ENCODE measurements at regions not wholly inside any gene's neighbourhood (a gene's known extent, or its start where the extent isn't known, plus 50 kb on each side); places are given as distances from the start of the nearest gene placed in this dataset.

DNA sequence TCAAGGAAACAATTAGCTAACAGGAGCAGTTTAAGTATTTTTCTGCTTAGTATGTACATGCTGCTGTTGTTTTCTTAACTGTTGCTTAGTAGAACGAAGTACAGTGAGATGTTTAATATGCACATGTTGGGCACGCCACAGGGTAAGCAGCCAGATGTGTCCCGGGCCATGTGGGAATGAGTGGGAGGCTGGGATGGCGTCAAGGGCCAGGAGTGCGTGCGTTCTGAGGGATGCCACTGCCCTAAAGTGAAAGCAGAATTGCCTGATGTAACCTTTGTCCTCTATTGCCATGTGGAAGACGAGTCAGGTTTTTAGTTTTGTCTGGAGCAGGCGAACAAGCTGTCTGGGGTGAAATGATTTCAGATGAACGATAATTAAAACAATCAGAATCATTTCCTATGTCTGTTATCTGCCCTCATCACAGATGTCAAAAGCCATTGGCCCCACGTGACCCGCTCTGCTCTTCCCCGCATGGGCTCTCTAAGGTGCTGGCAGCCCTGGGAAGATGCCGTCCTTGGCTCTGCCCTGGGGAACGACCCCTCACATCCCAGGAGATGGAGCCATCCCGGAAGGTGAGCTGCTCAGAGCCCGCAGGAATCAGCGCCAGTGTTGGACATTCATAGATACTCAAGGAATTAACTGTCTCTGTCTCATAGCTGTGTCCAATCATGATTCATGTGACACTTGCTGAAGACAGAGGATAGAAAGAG lies 356.6 kb upstream of the IRX4 start:
- CTCF ChIA-PET, result no interaction called here
- H3K27ac ChIP-seq (ENCODE audit: low read depth, low read length), result no peak overlapping the region
- no peak overlapping the region for H3K9ac ChIP-seq (ENCODE audit: low read length)
- ATAC-seq (no peak), DNase-seq (ENCODE audit: low read depth, low spot score) (no peak)
- no peaks in the 10 kb centered on the region for H3K27me3 ChIP-seq (ENCODE audit: insufficient read depth, low read length)
- POLR2A ChIA-PET, result no interaction called here
- intact Hi-C loops (cut with micrococcal nuclease), result no loop called here
- no peaks in the 10 kb centered on the region for H3K36me3 ChIP-seq (ENCODE audit: control insufficient read depth in 1 of 2, insufficient read depth in 2 of 2, low read length in 2 of 2)
- H3K4me3 ChIP-seq (replicated peaks in 1 of 2; ENCODE audit: low read depth in 1 of 2, low read length in 2 of 2), result no peak overlapping the region
- TF ChIP-seq RAD21 (IDR thresholded peaks at IDR 0.05; ENCODE audit: low read depth) (no peak), ZFX (IDR thresholded peaks at IDR 0.05) (no peak), SP1 (IDR thresholded peaks at IDR 0.05; ENCODE audit: low read depth) (no peak), POLR2AphosphoS5 (IDR thresholded peaks at IDR 0.05; ENCODE audit: low read depth, low read length) (no peak), ELF1 (IDR thresholded peaks at IDR 0.05; ENCODE audit: borderline replicate concordance, low read depth) (no peak), EZH2phosphoT487 (IDR thresholded peaks at IDR 0.05; ENCODE audit: borderline replicate concordance) (no peak), SRF (IDR thresholded peaks at IDR 0.05; ENCODE audit: low read depth) (no peak), TCF7L2 (IDR thresholded peaks at IDR 0.05; ENCODE audit: borderline replicate concordance, extremely low read depth, insufficient read depth, insufficient read length) (no peak), CEBPB (IDR thresholded peaks at IDR 0.05; ENCODE audit: low read depth) (no peak), POLR2A (IDR thresholded peaks at IDR 0.05; ENCODE audit: borderline replicate concordance, extremely low read depth, insufficient read depth, insufficient read length) (no peak), ZNF274 (IDR thresholded peaks at IDR 0.05; ENCODE audit: low read depth, low read length) (no peak)
- TF ChIP-seq, protein P1, sequence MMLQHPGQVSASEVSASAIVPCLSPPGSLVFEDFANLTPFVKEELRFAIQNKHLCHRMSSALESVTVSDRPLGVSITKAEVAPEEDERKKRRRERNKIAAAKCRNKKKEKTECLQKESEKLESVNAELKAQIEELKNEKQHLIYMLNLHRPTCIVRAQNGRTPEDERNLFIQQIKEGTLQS (IDR thresholded peaks at IDR 0.05), result no peak
- H4K20me1 ChIP-seq (ENCODE audit: insufficient read depth), result no peaks in the 10 kb centered on the region
- H3K9me3 ChIP-seq (ENCODE audit: control insufficient read depth in 1 of 2, insufficient read depth in 1 of 2, low read depth in 1 of 2, low read length in 2 of 2), result no peaks in the 10 kb centered on the region; a peak in 1 of 4 replicates
- no TSS peak for BruUV-seq (replicated peaks)
- no peak overlapping the region for H3K4me2 ChIP-seq (ENCODE audit: low read length)
- H3K9me2 ChIP-seq (ENCODE audit: insufficient read depth), result no peaks in the 10 kb centered on the region
- no peaks in the 10 kb centered on the region for H3K79me2 ChIP-seq (ENCODE audit: insufficient read depth, low read length)
- RAD21 ChIA-PET (ENCODE audit: low non-redundant PET in 1 of 2, low total read pairs in 2 of 2, uncharacterized antibody in 2 of 2, unreplicated experiment in 2 of 2), result no interaction called here
- H2AFZ ChIP-seq (ENCODE audit: low read depth, low read length, poor library complexity, severe bottlenecking), result no peak overlapping the region
- no peaks in the 10 kb centered on the region for H3K4me1 ChIP-seq (ENCODE audit: control insufficient read depth in 1 of 2, insufficient read depth in 2 of 2, low read length in 2 of 2)

DNA sequence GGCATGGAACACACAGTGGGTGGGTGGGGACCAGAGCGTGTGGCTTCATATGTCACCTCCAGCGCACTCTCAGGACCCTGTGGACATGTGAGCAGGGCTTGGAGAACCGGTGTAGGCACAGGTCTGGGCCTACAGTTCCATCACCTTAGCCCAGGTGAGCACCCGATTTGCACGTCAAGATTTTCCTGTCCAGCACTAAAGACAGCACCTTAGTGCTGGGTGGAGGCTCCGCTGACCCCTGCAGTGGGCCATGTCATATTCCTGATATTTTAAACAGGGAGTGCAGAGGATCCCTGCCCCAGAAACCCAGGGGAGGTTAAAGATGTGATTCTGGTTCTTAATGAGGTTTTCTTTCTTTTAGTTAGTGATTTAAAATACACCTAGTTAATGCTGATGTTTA lies 356.0 kb upstream of the IRX4 start:
- RAD21 ChIA-PET (ENCODE audit: low non-redundant PET in 1 of 2, low total read pairs in 2 of 2, uncharacterized antibody in 2 of 2, unreplicated experiment in 2 of 2), result no interaction called here
- POLR2A ChIA-PET, result no interaction called here
- Histone ChIP-seq H3K4me3 (replicated peaks in 1 of 2; ENCODE audit: low read depth in 1 of 2, low read length in 2 of 2) (no peak overlapping the region), H3K79me2 (ENCODE audit: insufficient read depth, low read length) (no peaks in the 10 kb centered on the region), H3K36me3 (ENCODE audit: control insufficient read depth in 1 of 2, insufficient read depth in 2 of 2, low read length in 2 of 2) (no peaks in the 10 kb centered on the region), H3K4me2 (ENCODE audit: low read length) (no peak overlapping the region), H3K27ac (ENCODE audit: low read depth, low read length) (no peak overlapping the region), H3K9me3 (ENCODE audit: control insufficient read depth in 1 of 2, insufficient read depth in 1 of 2, low read depth in 1 of 2, low read length in 2 of 2) (no peaks in the 10 kb centered on the region; a peak in 1 of 4 replicates), H4K20me1 (ENCODE audit: insufficient read depth) (no peaks in the 10 kb centered on the region), H3K9ac (ENCODE audit: low read length) (no peak overlapping the region), H3K9me2 (ENCODE audit: insufficient read depth) (no peaks in the 10 kb centered on the region), H2AFZ (ENCODE audit: low read depth, low read length, poor library complexity, severe bottlenecking) (no peak overlapping the region), H3K27me3 (ENCODE audit: insufficient read depth, low read length) (no peaks in the 10 kb centered on the region), H3K4me1 (ENCODE audit: control insufficient read depth in 1 of 2, insufficient read depth in 2 of 2, low read length in 2 of 2) (no peaks in the 10 kb centered on the region)
- ATAC-seq (no peak), DNase-seq (ENCODE audit: low read depth, low spot score) (no peak)
- intact Hi-C loops (cut with micrococcal nuclease), result no loop called here
- CTCF ChIA-PET, result no interaction called here
- no TSS peak for BruUV-seq (replicated peaks)
- TF ChIP-seq, protein P1 (IDR thresholded peaks at IDR 0.05), result no peak
- TF ChIP-seq, protein P2, sequence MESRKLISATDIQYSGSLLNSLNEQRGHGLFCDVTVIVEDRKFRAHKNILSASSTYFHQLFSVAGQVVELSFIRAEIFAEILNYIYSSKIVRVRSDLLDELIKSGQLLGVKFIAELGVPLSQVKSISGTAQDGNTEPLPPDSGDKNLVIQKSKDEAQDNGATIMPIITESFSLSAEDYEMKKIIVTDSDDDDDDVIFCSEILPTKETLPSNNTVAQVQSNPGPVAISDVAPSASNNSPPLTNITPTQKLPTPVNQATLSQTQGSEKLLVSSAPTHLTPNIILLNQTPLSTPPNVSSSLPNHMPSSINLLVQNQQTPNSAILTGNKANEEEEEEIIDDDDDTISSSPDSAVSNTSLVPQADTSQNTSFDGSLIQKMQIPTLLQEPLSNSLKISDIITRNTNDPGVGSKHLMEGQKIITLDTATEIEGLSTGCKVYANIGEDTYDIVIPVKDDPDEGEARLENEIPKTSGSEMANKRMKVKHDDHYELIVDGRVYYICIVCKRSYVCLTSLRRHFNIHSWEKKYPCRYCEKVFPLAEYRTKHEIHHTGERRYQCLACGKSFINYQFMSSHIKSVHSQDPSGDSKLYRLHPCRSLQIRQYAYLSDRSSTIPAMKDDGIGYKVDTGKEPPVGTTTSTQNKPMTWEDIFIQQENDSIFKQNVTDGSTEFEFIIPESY (IDR thresholded peaks at IDR 0.05; ENCODE audit: extremely low read depth, insufficient replicate concordance, low read length), result no peak
- no peak for TF ChIP-seq ZNF274 (IDR thresholded peaks at IDR 0.05; ENCODE audit: low read depth, low read length)
- no peak for TF ChIP-seq EZH2 (IDR thresholded peaks at IDR 0.05)
- TF ChIP-seq EZH2phosphoT487 (IDR thresholded peaks at IDR 0.05; ENCODE audit: borderline replicate concordance), result no peak
- no peak for TF ChIP-seq EGR1 (IDR thresholded peaks at IDR 0.05; ENCODE audit: low read depth)
- TF ChIP-seq CEBPB (IDR thresholded peaks at IDR 0.05; ENCODE audit: low read depth), result no peak

Measured in HCT116 (cell line).